ENCODE measurements at regions not wholly inside any gene's neighbourhood (a gene's known extent, or its start where the extent isn't known, plus 50 kb on each side); places are given as distances from the start of the nearest gene placed in this dataset.

DNA sequence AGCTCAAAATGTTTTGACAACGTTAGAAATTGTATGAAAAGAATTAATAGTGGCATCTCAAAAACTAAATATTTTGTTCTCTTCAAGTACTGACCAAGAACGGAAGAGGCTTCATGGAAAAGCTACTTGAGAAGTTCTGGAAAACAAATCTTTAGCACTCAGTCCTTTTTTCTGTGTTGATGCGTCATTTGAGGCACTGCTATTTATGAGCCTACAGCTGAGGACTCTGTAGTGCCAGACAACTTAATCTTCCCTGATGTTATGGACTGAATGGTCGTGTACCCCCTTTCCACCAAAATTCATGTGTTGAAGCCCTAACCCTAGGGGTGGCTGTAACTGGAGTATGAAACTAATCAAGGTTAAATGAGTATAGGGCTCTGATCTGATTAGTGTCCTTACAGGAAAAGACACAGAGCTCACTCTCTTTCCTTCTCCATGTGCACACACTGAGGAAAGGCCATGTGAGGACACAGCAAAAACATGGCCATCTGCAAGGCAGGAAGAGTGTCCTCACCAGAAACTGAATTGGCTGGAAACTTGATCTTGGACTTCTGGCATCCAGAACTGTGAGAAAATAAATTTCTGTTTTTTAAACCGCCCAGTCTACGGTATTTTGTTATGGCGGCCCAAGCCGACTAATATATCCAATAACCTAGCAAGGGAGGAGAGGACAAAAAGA, 337.0 kb upstream of the CLEC14A start:
- TF ChIP-seq, protein P1, sequence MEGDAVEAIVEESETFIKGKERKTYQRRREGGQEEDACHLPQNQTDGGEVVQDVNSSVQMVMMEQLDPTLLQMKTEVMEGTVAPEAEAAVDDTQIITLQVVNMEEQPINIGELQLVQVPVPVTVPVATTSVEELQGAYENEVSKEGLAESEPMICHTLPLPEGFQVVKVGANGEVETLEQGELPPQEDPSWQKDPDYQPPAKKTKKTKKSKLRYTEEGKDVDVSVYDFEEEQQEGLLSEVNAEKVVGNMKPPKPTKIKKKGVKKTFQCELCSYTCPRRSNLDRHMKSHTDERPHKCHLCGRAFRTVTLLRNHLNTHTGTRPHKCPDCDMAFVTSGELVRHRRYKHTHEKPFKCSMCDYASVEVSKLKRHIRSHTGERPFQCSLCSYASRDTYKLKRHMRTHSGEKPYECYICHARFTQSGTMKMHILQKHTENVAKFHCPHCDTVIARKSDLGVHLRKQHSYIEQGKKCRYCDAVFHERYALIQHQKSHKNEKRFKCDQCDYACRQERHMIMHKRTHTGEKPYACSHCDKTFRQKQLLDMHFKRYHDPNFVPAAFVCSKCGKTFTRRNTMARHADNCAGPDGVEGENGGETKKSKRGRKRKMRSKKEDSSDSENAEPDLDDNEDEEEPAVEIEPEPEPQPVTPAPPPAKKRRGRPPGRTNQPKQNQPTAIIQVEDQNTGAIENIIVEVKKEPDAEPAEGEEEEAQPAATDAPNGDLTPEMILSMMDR (IDR thresholded peaks at IDR 0.05) = no peak
- no peak for TF ChIP-seq ZFX (IDR thresholded peaks at IDR 0.05; ENCODE audit: borderline replicate concordance)

All from 22Rv1 (cell line).